ENCODE measurements at regions not wholly inside any gene's neighbourhood (a gene's known extent, or its start where the extent isn't known, plus 50 kb on each side); places are given as distances from the start of the nearest gene placed in this dataset.

- TF ChIP-seq CTCF (IDR thresholded peaks at IDR 0.05), result no peak
- no peak for TF ChIP-seq ZFX (IDR thresholded peaks at IDR 0.05; ENCODE audit: borderline replicate concordance)
Measured at GRCh38 chr15:47492195-47492594, 225.1 kb upstream of the SEMA6D start.
